K562 (cell line): ENCODE measurements at regions not wholly inside any gene's neighbourhood (a gene's known extent, or its start where the extent isn't known, plus 50 kb on each side); places are given as distances from the start of the nearest gene placed in this dataset.

ENCODE experiments used
- ATAC-seq: fragments of 200-7000 bp; cut with Tn5 transposase; 3 replicates; pipeline ENCODE4 v1.9.1; 2020; ENCODE audit warnings: moderate library complexity
- BruUV-seq: library from RNA; stranded (reverse); fragments of 400-500 nt; replicated peaks from 2 replicates; lab custom pipeline; 2021; lab: Mats Ljungman, UMichigan
- CTCF ChIA-PET: fragments of 300-600 bp; formaldehyde crosslinking; extraction: SDS; loops from one replicate; lab custom pipeline; 2021; ENCODE audit warnings: low intra/inter-chr PET ratio; lab: Yijun Ruan, JAX
- POLR2A ChIA-PET: fragments of 300-600, 350-650 bp; sonication (Branson Sonifier 250); formaldehyde crosslinking; extraction: SDS; loops from one replicate; lab custom pipeline; 2021; ENCODE audit warnings: antibody characterized with exemption, inconsistent platforms; lab: Yijun Ruan, JAX
- DNase-seq, 4 experiments: peaks; one replicate each; pipeline versions ENCODE4 v3.0.0 to v3.0.0-alpha.2; 2011 to 2018; ENCODE audit warnings: low spot score in 3 of 4, mixed read lengths in 3 of 4; ENCODE audit errors: extremely low read depth in 1 of 4
- FAIRE-seq: peaks from 2 replicates; lab custom pipeline; 2011; peaks lifted over from hg19 to GRCh38; lab: Jason Lieb, UNC
- H2AFZ ChIP-seq: 2 replicates; pipeline ENCODE4 v1.6.0; 2011; ENCODE audit warnings: low read depth, low read length, control low read depth, inconsistent platforms
- H3K27ac ChIP-seq: fragments of 200-600 bp; 3 replicates; pipeline ENCODE4 v1.8.0; 2011; ENCODE audit warnings: low read depth, mild to moderate bottlenecking, control low read depth, inconsistent platforms, low read length, moderate library complexity, mixed read lengths; ENCODE audit errors: extremely low read depth
- H3K27me3 ChIP-seq, 2 experiments: fragments of 300-600 bp in 1 of 2; 2 replicates in 1 of 2; 3 replicates in 1 of 2; pipeline versions ENCODE4 v1.6.0 to v1.8.0; 2011; ENCODE audit warnings: inconsistent platforms in 2 of 2, low read length in 2 of 2, mild to moderate bottlenecking in 1 of 2, mixed read lengths in 1 of 2, moderate library complexity in 1 of 2; ENCODE audit not compliant: control insufficient read depth in 2 of 2, insufficient read depth in 2 of 2
- H3K36me3 ChIP-seq: fragments of 300-600 bp; 3 replicates; pipeline ENCODE4 v1.8.0; 2011; ENCODE audit warnings: mild to moderate bottlenecking, low read length, inconsistent platforms; ENCODE audit not compliant: control insufficient read depth, insufficient read depth
- H3K4me1 ChIP-seq, 2 experiments: fragments of 200-600 bp in 1 of 2; replicated peaks in 1 of 2; 2 replicates in 1 of 2; 3 replicates in 1 of 2; pipeline versions ENCODE4 v1.5.1 to v1.8.0; 2011; ENCODE audit warnings: inconsistent platforms in 2 of 2, low read length in 2 of 2, mild to moderate bottlenecking in 1 of 2, mixed read lengths in 1 of 2, moderate library complexity in 1 of 2; ENCODE audit not compliant: control insufficient read depth in 2 of 2, insufficient read depth in 2 of 2
- H3K4me2 ChIP-seq: 2 replicates; pipeline ENCODE4 v1.6.1; 2011; ENCODE audit warnings: low read length, control low read depth, inconsistent platforms, mixed read lengths; ENCODE audit not compliant: insufficient read depth
- H3K4me3 ChIP-seq: fragments of 200-600 bp; sonication (generic), shearing (Covaris generic); 2 replicates; pipeline ENCODE4 v1.5.1; 2016; ENCODE audit warnings: control low read depth, inconsistent platforms
- H3K79me2 ChIP-seq: fragments of 200-600 bp; 3 replicates; pipeline ENCODE4 v1.8.0; 2011; ENCODE audit warnings: low read length, inconsistent platforms; ENCODE audit not compliant: control insufficient read depth, insufficient read depth
- H3K9ac ChIP-seq, 2 experiments: 2 replicates each; pipeline versions ENCODE4 v1.6.0 to v1.6.1; 2011; ENCODE audit warnings: low read depth in 2 of 2, low read length in 2 of 2, control low read depth in 1 of 2, inconsistent platforms in 1 of 2, mild to moderate bottlenecking in 1 of 2, mixed read lengths in 1 of 2; ENCODE audit not compliant: insufficient read depth in 1 of 2
- H3K9me1 ChIP-seq: one replicate; pipeline ENCODE4 v1.6.0; 2011; ENCODE audit warnings: inconsistent platforms, mild to moderate bottlenecking, low read length, moderate library complexity; ENCODE audit not compliant: control insufficient read depth, insufficient read depth
- H3K9me3 ChIP-seq: replicated peaks from 2 replicates; pipeline ENCODE4 v1.5.1; 2011; ENCODE audit warnings: low read depth, low read length, inconsistent platforms; ENCODE audit not compliant: control insufficient read depth, insufficient read depth
- H4K20me1 ChIP-seq: replicated peaks from 2 replicates; pipeline ENCODE4 v1.6.1; 2011; ENCODE audit warnings: low read length, inconsistent platforms, mixed read lengths; ENCODE audit not compliant: control insufficient read depth, insufficient read depth
- ATF7 ChIP-seq: fragments of 450-650 bp; IDR thresholded peaks from 2 replicates; pipeline ENCODE4 v1.7.1; 2014; ENCODE audit warnings: mild to moderate bottlenecking, moderate library complexity
- DDX20 ChIP-seq: fragments of 450-650 bp; IDR thresholded peaks from 2 replicates; pipeline ENCODE4 v1.6.1; 2016; ENCODE audit warnings: missing genetic modification characterization, low read depth, mild to moderate bottlenecking, missing compliant biosample characterization, moderate library complexity
- E2F1 ChIP-seq: sonication (generic); formaldehyde crosslinking; IDR thresholded peaks from 2 replicates; pipeline ENCODE4 v1.8.1; 2023; ENCODE audit warnings: mild to moderate bottlenecking, missing genetic modification reagents, moderate library complexity
- E2F3 ChIP-seq: fragments of 250-450 bp; sonication (Bioruptor Pico); IDR thresholded peaks from 2 replicates; pipeline ENCODE4 v1.4.0; 2020; ENCODE audit warnings: mild to moderate bottlenecking
- ETV5 ChIP-seq: sonication (generic); formaldehyde crosslinking; IDR thresholded peaks from 2 replicates; pipeline ENCODE4 v1.4.0; 2020; ENCODE audit warnings: low read depth, mild to moderate bottlenecking, missing genetic modification reagents
- FOXA1 ChIP-seq: fragments of 450-650 bp; IDR thresholded peaks from 2 replicates; pipeline ENCODE4 v1.6.1; 2016; ENCODE audit warnings: mild to moderate bottlenecking, borderline replicate concordance
- HIVEP1 ChIP-seq: fragments of 250-450 bp; sonication (Bioruptor Pico); IDR thresholded peaks from 2 replicates; pipeline ENCODE4 v1.4.0; 2020; ENCODE audit warnings: mild to moderate bottlenecking
- HLTF ChIP-seq: fragments of 450-650 bp; IDR thresholded peaks from 2 replicates; pipeline ENCODE4 v1.6.1; 2016
- IRF1 ChIP-seq: sonication (generic); formaldehyde crosslinking; IDR thresholded peaks from 2 replicates; pipeline ENCODE4 v1.8.0; 2022; ENCODE audit warnings: missing genetic modification reagents, mild to moderate bottlenecking, borderline replicate concordance
- IRF2 ChIP-seq: sonication (generic); formaldehyde crosslinking; IDR thresholded peaks from 2 replicates; pipeline ENCODE4 v1.8.1; 2022; ENCODE audit warnings: mild to moderate bottlenecking, missing genetic modification reagents
- KAT2B ChIP-seq: IDR thresholded peaks from one replicate; pipeline ENCODE4 v1.6.1; 2012; ENCODE audit warnings: low read depth, mild to moderate bottlenecking, control low read depth, inconsistent platforms, low read length, moderate library complexity
- MTA1 ChIP-seq: fragments of 450-650 bp; IDR thresholded peaks from 2 replicates; pipeline ENCODE4 v1.6.1; 2017; ENCODE audit warnings: borderline replicate concordance
- MTA2 ChIP-seq: fragments of 450-650 bp; IDR thresholded peaks from 2 replicates; pipeline ENCODE4 v1.6.1; 2016; ENCODE audit warnings: low read depth
- NFE2 ChIP-seq: IDR thresholded peaks from 2 replicates; pipeline ENCODE4 v1.6.1; 2014; ENCODE audit warnings: antibody characterized with exemption, low read depth
- PML ChIP-seq: IDR thresholded peaks from 2 replicates; pipeline ENCODE4 v1.6.1; 2012; ENCODE audit warnings: low read length, inconsistent platforms
- POLR3A ChIP-seq: IDR thresholded peaks from 2 replicates; pipeline ENCODE4 v1.6.1; 2011; ENCODE audit warnings: borderline replicate concordance, mild to moderate bottlenecking, moderate library complexity; ENCODE audit not compliant: insufficient read length, insufficient read depth; ENCODE audit errors: extremely low read depth
- PPARD ChIP-seq: fragments of 250-450 bp; sonication (Bioruptor Pico); IDR thresholded peaks from 2 replicates; pipeline ENCODE4 v1.8.0; 2022; ENCODE audit warnings: inconsistent platforms, mild to moderate bottlenecking, moderate library complexity
- RBM17 ChIP-seq: fragments of 200-400 bp; formaldehyde crosslinking; IDR thresholded peaks from 2 replicates; pipeline ENCODE4 v1.6.1; 2017; ENCODE audit warnings: low read depth, mild to moderate bottlenecking, low read length, borderline replicate concordance
- RFX5 ChIP-seq: IDR thresholded peaks from 2 replicates; pipeline ENCODE4 v1.6.1; 2011; ENCODE audit warnings: low read depth, mild to moderate bottlenecking, improper control_type of control experiment, low read length
- XRCC5 ChIP-seq: fragments of 200-400 bp; formaldehyde crosslinking; IDR thresholded peaks from 2 replicates; pipeline ENCODE4 v1.6.1; 2017; ENCODE audit warnings: low read depth, mild to moderate bottlenecking, low read length
- YY1 ChIP-seq, 3 experiments: IDR thresholded peaks; 2 replicates each; pipeline ENCODE4 v1.6.1; 2011; ENCODE audit warnings: low read length in 2 of 3, mild to moderate bottlenecking in 2 of 3, moderate library complexity in 2 of 3, borderline replicate concordance in 1 of 3, control low read depth in 1 of 3, low read depth in 1 of 3; ENCODE audit not compliant: insufficient read depth in 3 of 3, insufficient replicate concordance in 2 of 3, control insufficient read depth in 1 of 3, insufficient read length in 1 of 3; ENCODE audit errors: extremely low read depth in 1 of 3
- ZC3H4 ChIP-seq: sonication (generic); formaldehyde crosslinking; IDR thresholded peaks from 2 replicates; pipeline ENCODE4 v1.9.0; 2021; ENCODE audit warnings: missing genetic modification reagents, borderline replicate concordance
- ZKSCAN8 ChIP-seq: fragments of 200-800 bp; sonication (Bioruptor generic); IDR thresholded peaks from 2 replicates; pipeline ENCODE4 v1.6.1; 2016; ENCODE audit warnings: missing genetic modification characterization, missing compliant biosample characterization
- ZNF354B ChIP-seq: fragments of 250-450 bp; sonication (Bioruptor Pico); IDR thresholded peaks from 2 replicates; pipeline ENCODE4 v1.4.0; 2020
- WGBS: fragments of 100-300 bp; shearing (Covaris generic); methylation state at CpG from one replicate; pipeline ENCODE4 v1.1.6; 2016; ENCODE audit warnings: low coverage, mixed read lengths; ENCODE audit not compliant: insufficient coverage; ENCODE audit errors: missing lambda C conversion rate; 5-methylcytosine and 5-hydroxymethylcytosine counted together
- in situ Hi-C: fragments of 300-500 bp; cut with MboI; formaldehyde crosslinking; loops from 4 replicates; pipeline ENCODE4 v1.15.0; 2018; ENCODE audit warnings: inconsistent platforms, mixed read lengths
- intact Hi-C: fragments of 100-400 bp; cut with micrococcal nuclease; formaldehyde crosslinking; loops from 2 replicates; pipeline ENCODE4 v1.14.2; 2022

- TF ChIP-seq ETV5 (CRISPR knock-in tag): no peak
- no peak for TF ChIP-seq XRCC5
- no peak for TF ChIP-seq ZKSCAN8 (CRISPR knock-in tag)
- no peak for TF ChIP-seq ZNF354B
- no peak for TF ChIP-seq RBM17
- TF ChIP-seq DDX20: no peak
- no peak for TF ChIP-seq HLTF
- no peak for TF ChIP-seq IRF2 (CRISPR knock-in tag)
- no peak for TF ChIP-seq PML
Observed at GRCh38 chr6:1100269-1100668, 211.6 kb upstream of the FOXQ1 start (continued).

GRCh38 chr6:1099264-1099663 is 212.6 kb upstream of the FOXQ1 start:
- no peaks in the 10 kb centered on the region for H3K9me3 ChIP-seq
- H3K9me1 ChIP-seq: no peaks in the 10 kb centered on the region
- intact Hi-C loops: no loop called here
- ChIA-PET CTCF (no interaction called here), POLR2A (interaction anchor here (1.0 kb wide), 1 partner anchor 10 kb away, joined by 3 read pairs; no protein-coding TSS in a partner anchor)
- WGBS: 0% methylated on average over 9 of the region's 9 CpGs
- no TSS peak for BruUV-seq
- no peaks in the 10 kb centered on the region for H3K4me1 ChIP-seq
- no peak for ATAC-seq
- H3K4me3 ChIP-seq: no peak overlapping the region
- no peaks in the 10 kb centered on the region for H3K79me2 ChIP-seq
- no peak for FAIRE-seq
- H3K36me3 ChIP-seq: no peaks in the 10 kb centered on the region
- peaks cover 27 to 38% of the 10 kb centered on the region in 2 experiments for H3K27me3 ChIP-seq
- no peak for DNase-seq
- in situ Hi-C loops: no loop called here
- H3K4me2 ChIP-seq: no peak overlapping the region
- no peak overlapping the region for H2AFZ ChIP-seq
- H4K20me1 ChIP-seq: peaks cover 4% of the 10 kb centered on the region
- no peak overlapping the region for H3K9ac ChIP-seq
- H3K27ac ChIP-seq: no peak overlapping the region
- TF ChIP-seq E2F3 (CRISPR knock-in tag) (no peak), NFE2 (no peak), ZC3H4 (CRISPR knock-in tag) (no peak), E2F1 (no peak), POLR3A (no peak), YY1 (IDR thresholded peaks at IDR 0.05; ENCODE audit: borderline replicate concordance in 1 of 3, control insufficient read depth in 1 of 3, extremely low read depth in 1 of 3, insufficient read depth in 3 of 3, insufficient read length in 1 of 3, insufficient replicate concordance in 2 of 3, low read depth in 1 of 3, low read length in 2 of 3) (no peak), RFX5 (no peak), MTA2 (no peak), KAT2B (no peak), PPARD (CRISPR knock-in tag) (no peak), MTA1 (no peak), HIVEP1 (CRISPR knock-in tag) (no peak), IRF1 (CRISPR knock-in tag) (no peak), ATF7 (no peak), FOXA1 (no peak)
